ENCODE measurements at regions not wholly inside any gene's neighbourhood (a gene's known extent, or its start where the extent isn't known, plus 50 kb on each side); places are given as distances from the start of the nearest gene placed in this dataset.

GRCh38 chr6:14985366-14985765, 260.5 kb upstream of the JARID2 start:
- TF ChIP-seq TAF1 (IDR thresholded peaks at IDR 0.05; ENCODE audit: borderline replicate concordance, insufficient read depth, low read length) (no peak), SIN3A (IDR thresholded peaks at IDR 0.05; ENCODE audit: borderline replicate concordance, insufficient read depth, low read length) (no peak), POLR2AphosphoS5 (IDR thresholded peaks at IDR 0.05; ENCODE audit: low read depth, low read length) (no peak), FOXP2 (optimal IDR thresholded peaks at IDR 0.05; ENCODE audit: borderline replicate concordance, extremely low read depth, extremely low read length, insufficient read depth) (no peak), REST (IDR thresholded peaks at IDR 0.05; ENCODE audit: insufficient read depth in 1 of 2, low read depth in 2 of 2, low read length in 2 of 2) (no peak)

GRCh38 chr6:14986370-14986769, 259.5 kb upstream of the JARID2 start:
- TF ChIP-seq TAF1 (IDR thresholded peaks at IDR 0.05; ENCODE audit: borderline replicate concordance, insufficient read depth, low read length) (no peak), REST (IDR thresholded peaks at IDR 0.05; ENCODE audit: insufficient read depth in 1 of 2, low read depth in 2 of 2, low read length in 2 of 2) (no peak)

- TF ChIP-seq TAF1 (IDR thresholded peaks at IDR 0.05; ENCODE audit: borderline replicate concordance, insufficient read depth, low read length) (no peak), FOXP2 (optimal IDR thresholded peaks at IDR 0.05; ENCODE audit: borderline replicate concordance, extremely low read depth, extremely low read length, insufficient read depth) (no peak), POLR2AphosphoS5 (IDR thresholded peaks at IDR 0.05; ENCODE audit: low read depth, low read length) (no peak), REST (IDR thresholded peaks at IDR 0.05; ENCODE audit: insufficient read depth in 1 of 2, low read depth in 2 of 2, low read length in 2 of 2) (no peak), SIN3A (IDR thresholded peaks at IDR 0.05; ENCODE audit: borderline replicate concordance, insufficient read depth, low read length) (no peak)
Measured at GRCh38 chr6:14987490-14987889, 258.4 kb upstream of the JARID2 start.

- TF ChIP-seq POLR2AphosphoS5 (IDR thresholded peaks at IDR 0.05; ENCODE audit: low read depth, low read length) (no peak), SIN3A (IDR thresholded peaks at IDR 0.05; ENCODE audit: borderline replicate concordance, insufficient read depth, low read length) (no peak), TAF1 (IDR thresholded peaks at IDR 0.05; ENCODE audit: borderline replicate concordance, insufficient read depth, low read length) (no peak), REST (IDR thresholded peaks at IDR 0.05; ENCODE audit: insufficient read depth in 1 of 2, low read depth in 2 of 2, low read length in 2 of 2) (no peak), FOXP2 (optimal IDR thresholded peaks at IDR 0.05; ENCODE audit: borderline replicate concordance, extremely low read depth, extremely low read length, insufficient read depth) (no peak)
Measured at GRCh38 chr6:14992382-14992781, 253.5 kb upstream of the JARID2 start.

- no peak for TF ChIP-seq POLR2AphosphoS5 (IDR thresholded peaks at IDR 0.05; ENCODE audit: low read depth, low read length)
- TF ChIP-seq REST (IDR thresholded peaks at IDR 0.05; ENCODE audit: insufficient read depth in 1 of 2, low read depth in 2 of 2, low read length in 2 of 2), result no peak
- TF ChIP-seq TAF1 (IDR thresholded peaks at IDR 0.05; ENCODE audit: borderline replicate concordance, insufficient read depth, low read length), result no peak
- TF ChIP-seq SIN3A (IDR thresholded peaks at IDR 0.05; ENCODE audit: borderline replicate concordance, insufficient read depth, low read length), result no peak
- TF ChIP-seq FOXP2 (optimal IDR thresholded peaks at IDR 0.05; ENCODE audit: borderline replicate concordance, extremely low read depth, extremely low read length, insufficient read depth), result no peak
Measured at GRCh38 chr6:14995208-14995607, 250.7 kb upstream of the JARID2 start.
